MM.1S (cell line): ENCODE measurements at regions not wholly inside any gene's neighbourhood (a gene's known extent, or its start where the extent isn't known, plus 50 kb on each side); places are given as distances from the start of the nearest gene placed in this dataset.

Experiments
- CTCF ChIP-seq: fragments of 300-600 bp; sonication (generic); IDR thresholded peaks from 2 replicates; pipeline ENCODE4 v1.5.1; 2016; ENCODE audit warnings: antibody characterized with exemption, low read length, mixed read lengths
- EZH2phosphoT487 ChIP-seq: fragments of 300-600 bp; sonication (generic); IDR thresholded peaks from 2 replicates; pipeline ENCODE4 v1.6.1; 2018; ENCODE audit warnings: antibody characterized with exemption, low read length

GRCh38 chr18:77607087-77607486, 357.4 kb downstream of the GALR1 start:
- TF ChIP-seq CTCF, result no peak
- no peak for TF ChIP-seq EZH2phosphoT487
